ENCODE measurements at regions not wholly inside any gene's neighbourhood (a gene's known extent, or its start where the extent isn't known, plus 50 kb on each side); places are given as distances from the start of the nearest gene placed in this dataset.

- DNase-seq = no peak
Observed at GRCh38 chr2:21650569-21650968, 526.8 kb downstream of the TDRD15 start.

GRCh38 chr2:21655136-21655535, 531.4 kb downstream of the TDRD15 start:
- DNase-seq = no peak

GRCh38 chr2:21656330-21657075, 532.7 kb downstream of the TDRD15 start:
- DNase-seq = no peak

DNA sequence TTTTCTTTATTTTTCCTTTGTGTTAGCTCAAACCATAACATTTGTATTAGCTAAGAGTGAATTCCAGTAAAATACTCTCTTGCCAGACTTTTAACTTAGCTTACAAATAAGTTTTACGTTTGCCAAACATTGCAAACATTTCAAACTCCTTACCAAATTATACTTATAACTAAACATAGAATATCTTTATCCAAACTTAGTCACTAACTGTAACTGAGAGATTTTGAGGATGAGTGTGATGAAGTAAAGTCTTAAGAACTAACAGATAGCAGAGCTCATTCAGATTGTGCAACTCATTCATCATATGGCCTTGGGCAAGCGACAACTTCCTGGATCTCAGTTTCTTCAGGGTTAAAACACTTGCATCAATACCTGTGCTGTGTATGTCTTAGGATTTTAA, 533.7 kb downstream of the TDRD15 start:
- DNase-seq = no peak

DNA sequence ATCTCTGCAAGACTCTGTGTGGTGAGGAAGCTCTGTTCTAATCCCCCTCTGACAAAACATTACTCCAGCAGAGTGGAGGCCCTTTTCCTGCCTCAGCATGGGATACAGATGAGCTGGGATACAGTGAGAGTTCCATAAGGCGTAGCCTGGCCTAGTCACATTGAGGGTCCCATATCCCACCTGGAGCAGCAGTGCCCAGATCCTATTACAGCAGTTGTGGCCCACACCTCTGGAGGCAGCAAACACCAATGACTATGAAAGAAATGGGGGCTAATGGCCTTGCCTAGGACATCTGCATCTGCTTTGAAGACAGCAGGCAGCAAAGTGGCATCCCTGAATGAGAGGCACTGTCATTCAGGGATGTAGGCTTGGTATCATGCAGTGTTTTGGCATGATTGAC, 534.5 kb downstream of the TDRD15 start:
- no peak for DNase-seq

DNA sequence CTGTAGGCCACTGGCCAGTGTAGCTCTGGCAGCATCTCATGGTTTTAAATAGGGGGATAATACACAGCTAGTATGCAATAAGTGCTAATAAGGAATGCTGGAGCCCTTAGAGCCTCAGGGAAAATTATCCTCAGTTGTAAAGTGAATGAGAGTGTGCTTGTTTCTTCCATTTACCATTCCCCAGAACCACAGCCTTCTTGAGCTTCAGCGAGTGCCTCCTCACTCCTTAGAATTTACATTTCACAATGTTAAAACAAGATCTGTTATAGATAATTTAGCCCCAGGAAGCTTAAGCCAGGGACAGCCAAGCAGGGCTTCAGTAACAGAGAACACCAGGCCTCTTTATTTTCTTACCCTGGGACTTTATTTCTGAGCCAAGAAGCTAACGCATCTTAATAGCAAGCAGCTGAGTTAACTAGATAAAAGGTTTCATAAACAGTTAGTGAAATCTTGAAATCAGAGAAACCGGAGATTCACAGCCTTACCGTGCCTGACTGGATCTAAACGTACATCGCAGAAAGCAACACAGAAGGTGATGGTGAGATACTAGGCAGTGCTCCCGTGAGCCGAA, 535.2 kb downstream of the TDRD15 start:
- no peak for DNase-seq

DNA sequence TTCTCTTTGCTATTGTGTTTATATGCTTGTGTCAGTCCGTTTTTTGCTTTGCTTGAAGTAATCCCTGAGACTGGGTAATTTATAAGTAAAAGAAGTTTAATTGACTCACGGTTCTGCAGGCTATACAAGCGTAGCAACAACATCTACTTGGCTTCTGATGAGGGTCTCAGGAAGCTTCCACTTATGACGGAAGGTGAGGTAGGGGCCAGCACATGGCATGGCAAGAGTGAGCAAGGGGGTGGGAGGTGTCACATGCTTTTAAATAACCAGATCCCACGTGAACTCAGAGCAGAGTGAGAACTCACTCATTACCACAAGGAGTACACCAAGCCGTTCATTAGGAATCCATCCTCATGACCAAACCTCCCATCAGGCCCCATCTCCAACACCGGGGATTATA, 540.3 kb downstream of the TDRD15 start:
- no peak for DNase-seq

- no peak for DNase-seq
Observed at GRCh38 chr2:21667638-21668037, 543.9 kb downstream of the TDRD15 start.

DNA sequence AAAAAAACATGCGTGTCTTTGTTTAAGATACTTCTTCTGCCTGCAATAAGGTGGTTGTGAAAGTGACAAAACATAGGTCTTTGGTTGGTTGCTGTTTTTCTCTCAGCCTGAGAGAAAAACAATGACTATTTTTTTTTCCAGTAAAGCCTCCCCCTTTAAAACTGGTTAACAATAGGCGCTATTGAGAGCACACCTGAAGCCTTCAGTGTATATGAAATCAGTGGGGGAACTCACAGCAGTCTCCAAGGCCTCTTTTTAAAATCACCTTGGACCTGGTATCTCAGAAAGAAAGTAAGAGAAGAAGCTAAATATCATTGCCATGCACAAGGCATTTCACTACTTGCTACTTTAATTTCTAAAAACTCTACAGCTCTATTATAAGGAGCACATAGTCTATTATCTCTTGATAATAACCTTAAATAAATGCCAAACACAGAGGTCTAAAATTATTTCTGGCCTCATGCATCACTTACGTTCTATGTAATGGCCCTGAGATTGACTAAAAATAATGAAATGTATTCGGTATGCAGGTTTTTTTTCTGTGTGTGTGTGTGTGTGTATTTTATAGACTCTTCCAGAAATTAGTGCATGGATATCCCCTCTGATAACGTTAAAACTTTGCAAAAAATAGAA, 544.4 kb downstream of the TDRD15 start:
- DNase-seq = no peak

GRCh38 chr2:21676041-21676440, 552.3 kb downstream of the TDRD15 start:
- no peak for DNase-seq

DNA sequence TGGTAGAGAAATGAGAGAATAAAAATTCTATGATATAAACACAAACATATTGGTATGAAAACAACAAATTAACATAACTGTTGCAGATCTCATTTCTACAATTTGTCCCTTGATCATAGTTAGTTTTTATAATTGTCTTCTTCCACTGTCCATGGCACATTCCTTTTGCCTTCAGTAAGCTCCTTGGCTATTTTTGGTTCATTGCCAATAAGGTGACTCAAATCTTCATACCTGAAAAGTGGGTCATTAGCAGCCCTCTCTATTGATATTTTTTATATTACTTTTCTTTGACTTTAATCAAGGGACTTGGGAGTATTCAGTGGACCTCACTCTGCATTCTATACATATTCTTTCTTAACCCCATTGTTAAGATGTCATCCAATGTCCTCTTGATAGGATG, 552.9 kb downstream of the TDRD15 start:
- DNase-seq = no peak

- no peak for DNase-seq
Observed at GRCh38 chr2:21683838-21684237, 560.1 kb downstream of the TDRD15 start.

- DNase-seq = no peak
Observed at GRCh38 chr2:21687589-21687988, 563.8 kb downstream of the TDRD15 start.

DNA sequence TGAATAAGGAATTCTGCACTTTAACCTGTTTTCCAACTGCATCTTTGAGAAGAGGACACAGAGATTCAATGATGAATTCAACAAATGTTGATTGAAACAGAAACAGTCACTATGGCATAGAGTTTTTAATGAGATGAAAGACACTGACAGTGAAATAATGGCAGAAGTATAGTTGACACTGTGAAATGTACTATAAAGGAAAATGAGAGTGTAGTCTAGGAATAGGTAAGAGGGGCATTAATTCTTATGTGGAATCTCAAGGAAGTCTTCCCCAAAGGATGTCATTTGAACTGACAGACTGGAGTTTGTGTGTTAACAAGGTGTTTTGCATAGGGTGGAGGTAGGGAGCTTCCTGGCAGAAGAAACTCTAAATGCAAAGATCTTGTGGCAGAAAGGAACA, 566.2 kb downstream of the TDRD15 start:
- DNase-seq = no peak

DNA sequence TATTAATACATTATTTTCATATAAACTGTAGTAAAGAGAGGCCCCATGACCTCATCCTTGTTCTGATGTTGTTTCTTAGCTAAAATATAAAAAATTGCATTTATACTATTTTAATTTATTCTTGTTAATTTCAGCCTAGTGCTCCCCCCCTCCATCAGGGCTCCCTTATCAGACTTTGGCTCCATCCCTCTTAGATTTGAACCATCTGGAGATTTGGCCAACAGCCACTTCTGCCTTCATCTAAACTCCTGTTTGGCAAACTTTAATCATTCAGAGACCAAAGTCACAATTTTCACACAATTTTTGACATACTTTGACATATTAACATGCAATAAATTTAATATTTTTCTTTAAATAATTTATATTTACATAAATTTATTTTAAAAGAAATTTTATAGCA, 569.3 kb downstream of the TDRD15 start:
- DNase-seq = no peak

DNA sequence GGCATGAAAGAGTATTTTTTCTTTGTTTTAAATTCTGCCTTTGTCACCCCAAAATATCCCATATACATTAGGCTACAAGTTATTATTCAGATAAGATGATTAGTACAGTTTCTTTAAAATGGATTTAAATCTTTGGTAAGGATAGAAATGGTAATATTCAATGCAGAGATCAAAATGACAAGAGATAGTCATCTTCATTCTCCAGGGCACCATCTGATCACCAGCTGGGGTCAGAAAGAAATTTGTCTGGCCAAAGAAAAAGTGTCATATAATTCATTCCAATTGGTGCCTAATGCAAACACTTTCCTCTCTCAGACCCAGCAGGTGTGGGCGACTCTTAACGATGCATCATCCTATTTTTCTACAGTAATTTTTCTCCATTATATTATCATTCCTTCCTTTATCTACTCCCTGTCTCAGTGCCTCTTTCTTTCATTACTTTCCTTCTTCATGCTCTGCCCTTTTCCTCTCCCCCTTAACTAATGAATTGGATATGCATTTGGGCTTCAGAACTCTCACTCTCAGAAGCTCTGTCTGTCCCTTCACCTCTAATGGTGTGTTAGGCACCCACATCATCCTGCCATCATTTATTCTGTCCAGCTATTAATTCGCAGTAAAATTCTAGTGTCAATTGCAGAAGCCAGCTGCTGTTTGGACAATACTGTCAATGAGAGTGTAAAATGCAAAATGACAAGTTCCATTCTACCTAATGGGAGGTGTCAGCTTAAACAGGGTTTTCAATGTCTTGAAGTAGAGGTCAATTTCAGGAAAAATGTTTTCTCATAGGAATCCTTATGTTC, 570.5 kb downstream of the TDRD15 start:
- no peak for DNase-seq

DNA sequence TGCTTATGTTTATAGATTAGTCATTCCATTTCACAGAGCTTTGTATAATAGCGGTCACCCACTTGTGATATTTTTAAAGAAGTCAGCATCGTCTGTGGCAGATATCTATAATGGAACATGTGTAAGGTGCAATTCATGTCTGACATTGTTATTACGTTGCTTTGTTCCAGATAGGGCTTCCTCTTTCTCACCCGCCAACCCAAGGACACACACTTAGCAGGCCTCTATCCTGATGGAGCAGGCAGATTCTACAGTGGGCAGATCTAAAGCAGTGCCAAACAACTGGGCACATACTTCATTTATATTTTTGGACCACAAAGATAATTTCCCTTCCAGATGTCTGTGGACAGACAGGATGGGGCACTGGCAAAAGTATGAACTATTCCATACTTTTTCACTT, 573.1 kb downstream of the TDRD15 start:
- no peak for DNase-seq

DNA sequence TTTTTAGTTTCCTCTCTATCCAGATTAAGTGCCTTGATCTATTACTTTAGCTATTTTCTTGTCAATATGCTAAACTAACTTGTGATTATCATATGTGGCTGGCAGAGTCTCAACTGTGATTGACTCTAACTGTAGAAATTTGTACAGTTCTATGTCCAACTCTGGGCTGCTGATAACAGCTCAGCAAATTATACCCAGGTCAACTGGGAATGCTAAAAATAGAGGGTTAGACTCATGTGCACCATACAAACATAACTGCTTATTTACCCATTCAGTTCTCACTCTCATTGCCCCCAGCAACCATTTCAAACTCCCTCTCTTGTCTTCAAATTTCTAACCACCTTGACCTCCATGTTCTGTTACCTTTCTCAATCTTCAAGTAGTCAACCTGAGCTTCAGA, 576.9 kb downstream of the TDRD15 start:
- no peak for DNase-seq

DNA sequence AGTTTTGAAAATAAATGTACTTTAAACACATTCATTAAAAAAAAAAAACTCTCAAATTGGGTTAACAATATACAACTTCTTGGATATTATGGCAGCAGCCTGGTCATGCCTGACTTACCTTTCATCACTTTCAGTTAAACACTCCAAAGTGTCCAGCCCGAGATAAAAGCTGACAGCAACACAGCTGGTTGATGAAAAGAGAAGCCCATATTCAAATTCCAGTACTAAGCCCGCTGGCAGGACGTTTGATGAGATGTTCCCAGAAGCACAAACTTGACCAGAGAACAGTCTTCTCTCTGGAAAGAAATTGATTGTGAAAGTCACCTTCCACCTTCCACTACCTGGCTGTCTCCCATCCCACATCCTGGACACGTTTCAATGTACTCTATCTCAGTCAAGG, 586.3 kb downstream of the TDRD15 start:
- DNase-seq = no peak

DNA sequence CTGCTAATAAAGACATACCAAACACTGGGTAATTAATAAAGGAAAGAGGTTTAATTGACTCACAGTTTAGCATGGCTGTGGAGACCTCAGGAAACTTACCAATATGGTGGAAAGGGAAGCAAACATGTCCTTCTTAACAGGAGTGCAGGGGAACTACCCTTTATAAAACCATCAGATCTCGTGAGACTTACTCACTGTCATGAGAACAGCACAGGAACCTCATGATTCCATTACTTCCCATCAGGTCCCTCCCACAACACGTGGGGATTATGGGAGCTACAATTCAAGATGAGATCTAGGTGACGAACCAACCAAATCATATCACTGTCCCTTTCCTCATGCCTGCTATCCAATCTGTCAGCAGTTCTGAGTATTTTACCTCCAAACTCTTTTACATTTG, 586.7 kb downstream of the TDRD15 start:
- no peak for DNase-seq

- DNase-seq = no peak
Observed at GRCh38 chr2:21715887-21716286, 592.1 kb downstream of the TDRD15 start.

DNA sequence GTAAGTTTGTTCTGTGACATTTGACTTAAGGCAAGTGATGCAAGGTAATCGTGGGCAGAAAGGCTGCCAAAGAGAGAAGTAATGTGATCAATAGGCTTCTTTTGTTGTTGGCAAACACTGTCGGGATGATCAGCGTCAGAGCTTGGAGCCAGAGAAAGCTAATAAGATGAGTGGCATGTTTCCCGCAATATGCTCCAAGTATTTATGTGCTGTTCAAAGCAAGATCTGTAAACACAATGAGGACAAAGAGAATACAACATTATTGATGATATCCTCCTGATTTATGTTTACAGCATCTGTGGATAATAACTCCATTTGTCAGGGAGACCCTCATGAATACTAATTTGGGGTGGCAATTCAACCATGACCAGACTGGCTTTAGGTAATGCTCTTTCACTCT, 603.3 kb downstream of the TDRD15 start:
- DNase-seq = no peak

- no peak for DNase-seq
Observed at GRCh38 chr2:21728133-21728532, 604.4 kb downstream of the TDRD15 start.

DNA sequence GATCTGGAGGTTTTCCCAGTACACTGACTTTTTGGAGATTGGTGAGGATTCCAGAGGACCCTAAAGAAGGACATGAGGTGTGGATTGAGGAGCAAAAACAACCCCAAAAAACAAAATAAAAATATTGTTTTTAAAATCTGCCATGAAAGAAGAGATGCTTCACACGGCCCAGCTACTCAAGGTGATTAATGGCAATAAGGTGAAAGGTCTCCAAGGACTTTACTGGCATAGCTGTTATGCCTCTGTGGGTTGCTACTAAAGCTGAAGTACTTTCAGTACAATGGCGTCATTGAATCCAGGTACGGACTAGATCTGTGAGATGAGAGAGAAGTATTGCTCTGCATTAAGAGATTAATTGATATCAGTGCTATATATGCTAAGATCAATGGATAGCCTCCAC, 606.4 kb downstream of the TDRD15 start:
- DNase-seq = no peak
